C4-2B (cell line): ENCODE measurements at regions not wholly inside any gene's neighbourhood (a gene's known extent, or its start where the extent isn't known, plus 50 kb on each side); places are given as distances from the start of the nearest gene placed in this dataset.

ENCODE experiments used
- ZFX ChIP-seq: fragments of 450-650 bp; IDR thresholded peaks from 2 replicates; pipeline ENCODE4 v1.6.1; 2017
- TF ChIP-seq, protein P1 (sequence below): fragments of 450-650 bp; conservative IDR thresholded peaks from 2 replicates; pipeline ENCODE4 v1.5.1; 2017; ENCODE audit warnings: mild to moderate bottlenecking

DNA sequence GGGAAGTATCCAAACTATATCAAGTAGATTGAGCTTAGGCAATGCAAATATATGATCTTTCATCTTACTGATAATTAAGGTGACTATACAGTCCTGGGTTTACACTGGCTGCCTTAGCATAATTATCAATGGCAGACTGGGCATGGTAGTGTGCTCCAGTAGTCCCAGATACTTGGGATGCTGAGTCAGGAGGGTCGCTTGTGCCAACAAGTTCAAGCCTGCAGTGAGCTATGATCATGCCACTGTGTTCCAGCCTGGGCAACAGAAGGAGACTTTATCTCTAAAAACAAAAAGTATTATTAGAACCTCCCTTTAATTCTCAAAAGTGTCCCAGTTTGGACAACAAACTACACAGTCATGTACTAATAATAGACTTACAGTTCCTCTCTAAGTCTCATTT is 99.4 kb upstream of the RASGEF1B start:
- TF ChIP-seq, protein P1, sequence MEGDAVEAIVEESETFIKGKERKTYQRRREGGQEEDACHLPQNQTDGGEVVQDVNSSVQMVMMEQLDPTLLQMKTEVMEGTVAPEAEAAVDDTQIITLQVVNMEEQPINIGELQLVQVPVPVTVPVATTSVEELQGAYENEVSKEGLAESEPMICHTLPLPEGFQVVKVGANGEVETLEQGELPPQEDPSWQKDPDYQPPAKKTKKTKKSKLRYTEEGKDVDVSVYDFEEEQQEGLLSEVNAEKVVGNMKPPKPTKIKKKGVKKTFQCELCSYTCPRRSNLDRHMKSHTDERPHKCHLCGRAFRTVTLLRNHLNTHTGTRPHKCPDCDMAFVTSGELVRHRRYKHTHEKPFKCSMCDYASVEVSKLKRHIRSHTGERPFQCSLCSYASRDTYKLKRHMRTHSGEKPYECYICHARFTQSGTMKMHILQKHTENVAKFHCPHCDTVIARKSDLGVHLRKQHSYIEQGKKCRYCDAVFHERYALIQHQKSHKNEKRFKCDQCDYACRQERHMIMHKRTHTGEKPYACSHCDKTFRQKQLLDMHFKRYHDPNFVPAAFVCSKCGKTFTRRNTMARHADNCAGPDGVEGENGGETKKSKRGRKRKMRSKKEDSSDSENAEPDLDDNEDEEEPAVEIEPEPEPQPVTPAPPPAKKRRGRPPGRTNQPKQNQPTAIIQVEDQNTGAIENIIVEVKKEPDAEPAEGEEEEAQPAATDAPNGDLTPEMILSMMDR, result no peak
- no peak for TF ChIP-seq ZFX
